ENCODE measurements at regions not wholly inside any gene's neighbourhood (a gene's known extent, or its start where the extent isn't known, plus 50 kb on each side); places are given as distances from the start of the nearest gene placed in this dataset.

DNA sequence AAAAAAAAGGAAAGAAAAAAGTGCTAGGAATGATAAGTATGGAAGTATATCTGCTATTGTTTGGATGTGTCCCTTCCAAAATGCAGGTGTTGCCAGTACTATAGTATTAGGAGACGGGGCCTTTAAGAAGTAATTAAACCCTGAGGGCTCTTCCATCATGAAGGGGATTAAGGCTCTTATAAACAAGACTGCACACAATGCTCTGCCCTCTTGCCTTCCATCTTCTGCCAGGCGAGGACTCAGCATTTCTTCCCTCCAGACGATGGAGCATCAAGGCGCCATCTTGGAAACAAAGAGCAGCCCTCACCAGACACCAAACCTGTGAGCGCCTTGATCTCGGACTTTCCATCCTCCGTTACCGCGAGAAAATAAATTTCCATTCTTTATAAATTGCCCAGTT is 120.1 kb upstream of the GPM6A start:
- H3K4me3 Mint-ChIP-seq, result no peak overlapping the region
- no peaks in the 10 kb centered on the region for H3K4me1 Mint-ChIP-seq
- H3K27me3 Mint-ChIP-seq (ENCODE audit: low read depth), result no peaks in the 10 kb centered on the region
- TF ChIP-seq CTCF (conservative IDR thresholded peaks at IDR 0.05), result no peak
- H3K36me3 Mint-ChIP-seq (ENCODE audit: low read depth), result no peaks in the 10 kb centered on the region
- H3K9me3 Mint-ChIP-seq, result no peaks in the 10 kb centered on the region
- no peak for DNase-seq (ENCODE audit: low read depth, low spot score)
- H3K27ac Mint-ChIP-seq (ENCODE audit: unreplicated experiment), result no peak overlapping the region

DNA sequence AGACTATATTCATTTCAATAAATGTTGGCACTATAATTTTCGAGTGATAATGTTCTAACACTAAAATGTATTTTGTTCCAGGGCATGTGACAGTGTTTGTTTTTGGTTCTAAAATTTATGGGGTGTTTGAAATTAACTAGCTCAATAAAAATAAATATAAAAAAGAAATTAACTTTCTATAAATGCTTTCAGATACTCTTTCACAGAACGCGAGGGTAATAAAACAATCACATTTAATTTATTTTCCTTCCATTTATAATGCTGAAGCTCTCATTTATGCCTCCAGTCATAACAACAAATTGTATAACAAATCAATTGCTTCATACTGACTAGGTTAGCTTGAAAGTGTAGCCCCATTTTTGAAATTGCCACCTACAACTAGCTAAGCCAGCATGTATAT is 122.4 kb upstream of the GPM6A start:
- no peak for TF ChIP-seq CTCF (conservative IDR thresholded peaks at IDR 0.05)
- H3K4me1 Mint-ChIP-seq, result peaks cover 4% of the 10 kb centered on the region
- no peaks in the 10 kb centered on the region for H3K27me3 Mint-ChIP-seq (ENCODE audit: low read depth)
- no peak overlapping the region for H3K27ac Mint-ChIP-seq (ENCODE audit: unreplicated experiment)
- no peak for DNase-seq (ENCODE audit: low read depth, low spot score)
- H3K36me3 Mint-ChIP-seq (ENCODE audit: low read depth), result no peaks in the 10 kb centered on the region
- no peaks in the 10 kb centered on the region for H3K9me3 Mint-ChIP-seq
- no peak overlapping the region for H3K4me3 Mint-ChIP-seq

DNA sequence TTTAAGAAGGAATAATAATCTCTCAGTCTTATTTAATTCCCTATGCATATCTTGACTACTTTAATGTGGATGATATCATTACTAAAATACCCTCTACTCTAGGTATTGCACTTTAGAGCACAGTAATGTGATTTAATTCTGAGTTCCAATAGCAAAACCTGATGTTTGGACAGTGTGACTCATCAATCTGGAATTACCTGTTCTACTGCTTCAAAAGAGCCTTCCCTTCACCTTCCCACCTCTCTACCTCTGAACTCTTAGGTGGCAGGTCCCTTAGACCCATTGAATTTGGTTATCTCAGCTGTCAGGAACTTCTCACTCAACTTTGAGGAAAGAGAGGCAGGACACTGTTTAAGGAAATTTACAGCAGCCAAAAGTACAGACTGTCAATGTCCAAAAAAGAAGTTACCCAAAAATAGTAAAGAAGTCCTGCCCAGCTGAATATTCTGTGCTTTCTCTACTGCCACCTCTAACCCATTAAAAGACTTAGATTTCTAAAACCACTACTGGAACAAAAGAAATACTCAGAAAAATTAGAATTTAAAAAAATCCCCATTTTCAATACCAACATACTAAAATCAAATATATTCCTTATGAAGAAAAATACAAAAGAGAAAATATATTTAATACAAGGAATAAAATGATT is 123.1 kb upstream of the GPM6A start:
- Mint-ChIP-seq H3K27ac (ENCODE audit: unreplicated experiment) (no peak overlapping the region), H3K4me3 (no peak overlapping the region), H3K9me3 (no peaks in the 10 kb centered on the region), H3K36me3 (ENCODE audit: low read depth) (no peaks in the 10 kb centered on the region), H3K4me1 (peaks cover 5% of the 10 kb centered on the region), H3K27me3 (ENCODE audit: low read depth) (no peaks in the 10 kb centered on the region)
- TF ChIP-seq CTCF (conservative IDR thresholded peaks at IDR 0.05), result no peak
- no peak for DNase-seq (ENCODE audit: low read depth, low spot score)

- no peak for DNase-seq (ENCODE audit: low read depth, low spot score)
- Mint-ChIP-seq H3K4me1 (peaks cover 3% of the 10 kb centered on the region), H3K9me3 (no peaks in the 10 kb centered on the region), H3K4me3 (no peak overlapping the region), H3K27me3 (ENCODE audit: low read depth) (no peaks in the 10 kb centered on the region), H3K27ac (ENCODE audit: unreplicated experiment) (no peak overlapping the region), H3K36me3 (ENCODE audit: low read depth) (peaks cover 8% of the 10 kb centered on the region)
- no peak for TF ChIP-seq CTCF (conservative IDR thresholded peaks at IDR 0.05)
These were observed 121.3 kb upstream of the WDR17 start for GRCh38 chr4:175944126-175944910.

DNA sequence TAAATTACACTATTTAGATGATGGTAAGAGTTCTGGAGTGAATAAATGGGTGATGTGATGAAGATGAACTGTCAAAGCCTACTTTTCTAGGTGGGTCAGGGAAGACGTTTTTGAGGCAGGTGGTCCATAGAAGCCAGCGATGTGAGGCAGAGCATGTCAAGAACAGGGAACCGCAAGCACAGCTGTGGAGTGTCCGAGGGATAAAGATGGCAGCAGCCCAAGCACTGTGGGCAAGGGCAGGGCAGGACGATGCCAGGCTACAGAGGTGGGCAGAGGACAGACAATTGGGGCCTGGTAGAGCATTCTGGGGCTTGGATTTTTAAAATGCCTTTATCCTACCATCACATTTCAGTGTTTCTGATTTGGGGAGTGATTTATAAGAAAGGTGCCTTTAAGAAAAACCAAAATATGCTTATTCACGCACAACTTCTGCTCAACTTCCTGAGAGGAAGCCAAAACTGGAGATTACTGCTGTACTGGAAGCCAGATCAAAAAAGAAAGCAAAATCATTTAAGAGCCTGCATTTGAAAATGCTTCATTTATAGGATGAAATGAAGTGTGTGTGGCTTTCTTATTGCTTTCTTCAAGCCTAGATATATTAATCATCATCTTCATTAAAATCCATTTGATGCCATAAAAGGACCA is 119.0 kb upstream of the WDR17 start:
- no peak for TF ChIP-seq CTCF (conservative IDR thresholded peaks at IDR 0.05)
- no peaks in the 10 kb centered on the region for H3K4me1 Mint-ChIP-seq
- H3K27ac Mint-ChIP-seq (ENCODE audit: unreplicated experiment), result no peak overlapping the region
- H3K36me3 Mint-ChIP-seq (ENCODE audit: low read depth), result peaks cover 5% of the 10 kb centered on the region
- no peak overlapping the region for H3K4me3 Mint-ChIP-seq
- no peak for DNase-seq (ENCODE audit: low read depth, low spot score)
- no peaks in the 10 kb centered on the region for H3K27me3 Mint-ChIP-seq (ENCODE audit: low read depth)
- no peaks in the 10 kb centered on the region for H3K9me3 Mint-ChIP-seq
